ENCODE measurements at regions not wholly inside any gene's neighbourhood (a gene's known extent, or its start where the extent isn't known, plus 50 kb on each side); places are given as distances from the start of the nearest gene placed in this dataset.

DNA sequence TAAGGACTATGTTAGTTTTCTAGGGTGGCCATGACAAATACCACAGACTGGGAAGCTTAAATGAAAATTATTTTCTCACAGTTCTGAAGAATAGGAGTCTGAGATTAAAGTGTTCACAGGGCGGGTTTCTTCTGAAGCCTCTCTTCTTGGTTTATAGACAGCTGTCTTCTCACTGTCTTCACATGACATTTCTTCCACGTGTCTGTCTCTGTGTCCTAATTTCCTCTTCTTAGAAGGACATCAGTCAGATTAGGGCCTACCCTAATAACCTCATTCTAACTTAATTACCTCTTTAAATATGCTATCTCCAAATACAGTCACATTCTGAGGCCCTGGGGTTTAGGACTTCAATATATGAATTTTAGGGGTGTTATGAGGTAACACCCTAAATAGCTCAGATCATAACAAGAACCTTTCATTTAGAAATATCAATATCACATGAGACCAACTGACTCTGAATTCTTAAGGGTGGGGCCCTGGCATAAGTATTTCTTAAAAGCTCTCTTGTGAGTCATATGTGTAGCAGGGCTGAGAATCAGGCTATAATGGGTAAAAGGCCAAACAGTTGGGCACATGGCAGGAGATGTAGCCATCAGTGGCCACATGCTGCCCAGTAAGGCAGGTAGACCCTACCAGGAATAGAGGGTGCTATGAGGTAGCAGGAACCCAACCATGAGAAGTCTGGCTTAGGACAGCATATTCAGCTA is 62.0 kb upstream of the TENT5A start:
- Histone ChIP-seq H2BK120ac (ENCODE audit: low read depth, low read length, poor library complexity, severe bottlenecking) (no peak overlapping the region), H3K79me2 (ENCODE audit: insufficient read depth, low read length) (no peaks in the 10 kb centered on the region), H3K23ac (ENCODE audit: insufficient read length, low read depth, low read length) (no peak overlapping the region), H3K9ac (ENCODE audit: extremely low read depth, insufficient read length, low read length) (no peak overlapping the region), H3K56ac (ENCODE audit: insufficient read length, low read depth, low read length) (peak overlapping the region; percentile 77), H3K79me1 (ENCODE audit: insufficient read depth, low read depth, low read length, poor library complexity, severe bottlenecking) (no peaks in the 10 kb centered on the region), H3K4me1 (ENCODE audit: insufficient read depth, low read length) (no peaks in the 10 kb centered on the region), H4K8ac (replicated peaks; ENCODE audit: insufficient read length, low read depth, low read length) (no peak overlapping the region), H2BK12ac (ENCODE audit: insufficient read length, low read depth, low read length) (no peak overlapping the region), H3K9me3 (ENCODE audit: control insufficient read depth, low read depth, low read length) (no peaks in the 10 kb centered on the region), H2AFZ (ENCODE audit: low read length) (no peak overlapping the region), H3K14ac (ENCODE audit: insufficient read depth, low read length) (no peak overlapping the region), H2BK15ac (ENCODE audit: low read depth, low read length) (0 out of 2 replicates have a peak overlapping the region, but pooled peaks have one; percentile 56), H3K4ac (ENCODE audit: low read depth, low read length) (no peak overlapping the region), H2BK5ac (ENCODE audit: insufficient read length, low read length) (peak overlapping the region; percentile 36), H3T11ph (ENCODE audit: low read length) (no peak overlapping the region), H4K91ac (ENCODE audit: insufficient read length, low read depth, low read length) (no peak overlapping the region), H4K20me1 (ENCODE audit: control insufficient read depth, insufficient read depth, insufficient read length) (no peaks in the 10 kb centered on the region), H2AK5ac (ENCODE audit: insufficient read length, low read length) (no peak overlapping the region), H3K27me3 (ENCODE audit: insufficient read depth, low read length) (no peaks in the 10 kb centered on the region), H3K4me2 (ENCODE audit: insufficient read depth, insufficient read length, low read length) (no peak overlapping the region), H3K23me2 (ENCODE audit: insufficient read length, low read depth, low read length, poor library complexity, severe bottlenecking) (no peaks in the 10 kb centered on the region), H4K5ac (ENCODE audit: insufficient read length, low read depth, low read length) (no peak overlapping the region), H3K18ac (ENCODE audit: insufficient read length, low read depth, low read length) (no peak overlapping the region), H2BK20ac (ENCODE audit: low read depth, low read length, poor library complexity, severe bottlenecking) (no peak overlapping the region), H3K27ac (ENCODE audit: insufficient read length, low read depth, low read length) (no peak overlapping the region)
- no CpG with 5 or more reads among the region's 2 CpGs for WGBS (ENCODE audit: extremely low coverage, insufficient read length, low lambda C conversion rate)
- DNase-seq = no peak
- TF ChIP-seq, protein P1, sequence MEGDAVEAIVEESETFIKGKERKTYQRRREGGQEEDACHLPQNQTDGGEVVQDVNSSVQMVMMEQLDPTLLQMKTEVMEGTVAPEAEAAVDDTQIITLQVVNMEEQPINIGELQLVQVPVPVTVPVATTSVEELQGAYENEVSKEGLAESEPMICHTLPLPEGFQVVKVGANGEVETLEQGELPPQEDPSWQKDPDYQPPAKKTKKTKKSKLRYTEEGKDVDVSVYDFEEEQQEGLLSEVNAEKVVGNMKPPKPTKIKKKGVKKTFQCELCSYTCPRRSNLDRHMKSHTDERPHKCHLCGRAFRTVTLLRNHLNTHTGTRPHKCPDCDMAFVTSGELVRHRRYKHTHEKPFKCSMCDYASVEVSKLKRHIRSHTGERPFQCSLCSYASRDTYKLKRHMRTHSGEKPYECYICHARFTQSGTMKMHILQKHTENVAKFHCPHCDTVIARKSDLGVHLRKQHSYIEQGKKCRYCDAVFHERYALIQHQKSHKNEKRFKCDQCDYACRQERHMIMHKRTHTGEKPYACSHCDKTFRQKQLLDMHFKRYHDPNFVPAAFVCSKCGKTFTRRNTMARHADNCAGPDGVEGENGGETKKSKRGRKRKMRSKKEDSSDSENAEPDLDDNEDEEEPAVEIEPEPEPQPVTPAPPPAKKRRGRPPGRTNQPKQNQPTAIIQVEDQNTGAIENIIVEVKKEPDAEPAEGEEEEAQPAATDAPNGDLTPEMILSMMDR (conservative IDR thresholded peaks at IDR 0.05) = no peak
- Mint-ChIP-seq H3K4me3 (no peak overlapping the region), H3K4me1 (no peaks in the 10 kb centered on the region), H3K9me3 (no peaks in the 10 kb centered on the region), H3K36me3 (ENCODE audit: insufficient read depth in 1 of 3, low read depth in 3 of 3) (no peaks in the 10 kb centered on the region), H3K27me3 (ENCODE audit: low read depth) (no peaks in the 10 kb centered on the region), H3K27ac (no peak overlapping the region; a peak in 1 of 7 replicates)

All from H9 (cell line).